Mesenchymal stem cell (in vitro differentiated cells and primary cell): ENCODE measurements at regions not wholly inside any gene's neighbourhood (a gene's known extent, or its start where the extent isn't known, plus 50 kb on each side); places are given as distances from the start of the nearest gene placed in this dataset.
A peak's percentile ranks its signal among the peaks of the same experiment; 100 is the strongest.

ENCODE experiments used
- DNase-seq: peaks from one replicate; pipeline ENCODE4 v3.0.0-alpha.2; 2013
- H2AFZ ChIP-seq: one replicate; pipeline ENCODE4 v1.6.1; 2013; ENCODE audit warnings: low read depth, mild to moderate bottlenecking, control low read depth, inconsistent platforms, low read length, moderate library complexity
- H2AK5ac ChIP-seq: 2 replicates; pipeline ENCODE4 v1.6.1; 2013; ENCODE audit warnings: low read length, moderate library complexity, mild to moderate bottlenecking, inconsistent platforms; ENCODE audit not compliant: severe bottlenecking
- H2BK120ac ChIP-seq: one replicate; pipeline ENCODE4 v1.6.1; 2013; ENCODE audit warnings: low read depth, mild to moderate bottlenecking, inconsistent platforms, low read length, moderate library complexity
- H2BK12ac ChIP-seq, 2 experiments: one replicate each; pipeline ENCODE4 v1.6.1; 2013; ENCODE audit warnings: inconsistent platforms in 2 of 2, low read length in 2 of 2, mild to moderate bottlenecking in 2 of 2, moderate library complexity in 2 of 2, control low read depth in 1 of 2
- H2BK15ac ChIP-seq: one replicate; pipeline ENCODE4 v1.6.1; 2013; ENCODE audit warnings: mild to moderate bottlenecking, low read depth, inconsistent platforms; ENCODE audit not compliant: poor library complexity, severe bottlenecking
- H2BK5ac ChIP-seq: 2 replicates; pipeline ENCODE4 v1.6.1; 2013; ENCODE audit warnings: low read depth, mild to moderate bottlenecking, low read length, control low read depth, inconsistent platforms; ENCODE audit not compliant: poor library complexity, severe bottlenecking
- H3K14ac ChIP-seq, 2 experiments: one replicate each; pipeline ENCODE4 v1.6.1; 2013; ENCODE audit warnings: inconsistent platforms in 2 of 2, low read length in 2 of 2, control low read depth in 1 of 2, mild to moderate bottlenecking in 1 of 2, moderate library complexity in 1 of 2
- H3K18ac ChIP-seq, 2 experiments: one replicate each; pipeline ENCODE4 v1.6.1; 2013; ENCODE audit warnings: inconsistent platforms in 2 of 2, low read length in 2 of 2, control low read depth in 1 of 2, low read depth in 1 of 2, mild to moderate bottlenecking in 1 of 2
- H3K23ac ChIP-seq, 2 experiments: one replicate each; pipeline ENCODE4 v1.6.1; 2013; ENCODE audit warnings: inconsistent platforms in 2 of 2, low read length in 2 of 2, mild to moderate bottlenecking in 2 of 2, moderate library complexity in 2 of 2, control low read depth in 1 of 2
- H3K27ac ChIP-seq: 2 replicates; pipeline ENCODE4 v1.5.1; 2013; ENCODE audit warnings: mild to moderate bottlenecking, moderate library complexity, low read length, control low read depth, inconsistent platforms; ENCODE audit not compliant: poor library complexity, severe bottlenecking
- H3K27me3 ChIP-seq, 2 experiments: 2 replicates each; pipeline versions ENCODE4 v1.6.1 to v1.7.0; 2013; ENCODE audit warnings: low read length in 2 of 2, mild to moderate bottlenecking in 2 of 2, moderate library complexity in 2 of 2, control low read depth in 1 of 2, inconsistent platforms in 1 of 2; ENCODE audit not compliant: control insufficient read depth in 1 of 2, insufficient read depth in 1 of 2
- H3K36me3 ChIP-seq, 2 experiments: 2 replicates each; pipeline versions ENCODE4 v1.6.1 to v1.7.0; 2013; ENCODE audit warnings: low read length in 2 of 2, control low read depth in 1 of 2, inconsistent platforms in 1 of 2, low read depth in 1 of 2, mild to moderate bottlenecking in 1 of 2; ENCODE audit not compliant: insufficient read depth in 2 of 2, control insufficient read depth in 1 of 2
- H3K4ac ChIP-seq, 2 experiments: one replicate each; pipeline ENCODE4 v1.6.1; 2013; ENCODE audit warnings: inconsistent platforms in 2 of 2, low read length in 2 of 2, mild to moderate bottlenecking in 2 of 2, moderate library complexity in 2 of 2, control low read depth in 1 of 2, low read depth in 1 of 2
- H3K4me1 ChIP-seq: 2 replicates; pipeline ENCODE4 v1.6.1; 2013; ENCODE audit warnings: low read depth, low read length, control low read depth; ENCODE audit not compliant: control insufficient read depth, insufficient read depth
- H3K4me2 ChIP-seq: 2 replicates; pipeline ENCODE4 v1.6.1; 2013; ENCODE audit warnings: low read length, mild to moderate bottlenecking, inconsistent platforms; ENCODE audit not compliant: poor library complexity, severe bottlenecking
- H3K4me3 ChIP-seq, 2 experiments: 2 replicates each; pipeline versions ENCODE4 v1.5.1 to v1.7.0; 2013; ENCODE audit warnings: low read length in 2 of 2, mild to moderate bottlenecking in 2 of 2, control low read depth in 1 of 2, low read depth in 1 of 2; ENCODE audit not compliant: insufficient read depth in 1 of 2
- H3K79me1 ChIP-seq: replicated peaks from 2 replicates; pipeline ENCODE4 v1.6.1; 2013; ENCODE audit warnings: mild to moderate bottlenecking, control low read depth, low read length, inconsistent platforms; ENCODE audit not compliant: poor library complexity, severe bottlenecking
- H3K9ac ChIP-seq: 2 replicates; pipeline ENCODE4 v1.7.0; 2013; ENCODE audit warnings: mild to moderate bottlenecking, low read length, moderate library complexity
- H3K9me3 ChIP-seq: 2 replicates; pipeline ENCODE4 v1.7.0; 2013; ENCODE audit warnings: mild to moderate bottlenecking, low read length; ENCODE audit not compliant: control insufficient read depth
- H4K8ac ChIP-seq: one replicate; pipeline ENCODE4 v1.6.1; 2013; ENCODE audit warnings: inconsistent platforms, mild to moderate bottlenecking, low read length, moderate library complexity
- H4K91ac ChIP-seq: one replicate; pipeline ENCODE4 v1.6.1; 2013; ENCODE audit warnings: mild to moderate bottlenecking, low read length, inconsistent platforms
- WGBS: methylation state at CpG from one replicate; pipeline ENCODE4 v1.1.7; 2013; ENCODE audit warnings: mixed read lengths; 5-methylcytosine and 5-hydroxymethylcytosine counted together

- Histone ChIP-seq H2BK12ac (no peak overlapping the region), H3K27ac (no peak overlapping the region), H3K79me1 (no peaks in the 10 kb centered on the region), H3K4me1 (peaks cover 36% of the 10 kb centered on the region), H4K8ac (no peak overlapping the region), H3K4ac (no peak overlapping the region), H4K91ac (no peak overlapping the region), H3K9ac (no peak overlapping the region), H2BK5ac (no peak overlapping the region), H3K4me3 (no peak overlapping the region), H3K36me3 (no peaks in the 10 kb centered on the region), H3K18ac (no peak overlapping the region), H2BK15ac (no peak overlapping the region), H3K14ac (no peak overlapping the region), H3K4me2 (no peak overlapping the region), H3K9me3 (no peaks in the 10 kb centered on the region), H3K27me3 (peaks cover 0 to 53% of the 10 kb centered on the region in 2 experiments), H2BK120ac (no peak overlapping the region), H3K23ac (no peak overlapping the region), H2AFZ (no peak overlapping the region), H2AK5ac (peak overlapping the region; percentile 28)
- DNase-seq: no peak
- 92% methylated on average over 8 of the region's 8 CpGs for WGBS
Measured at GRCh38 chr14:100643426-100643825, 56.2 kb upstream of the BEGAIN start.

GRCh38 chr14:100644383-100644782, 57.2 kb upstream of the BEGAIN start:
- H3K27me3 ChIP-seq: peaks cover 0 to 46% of the 10 kb centered on the region in 2 experiments
- no peak overlapping the region for H3K14ac ChIP-seq
- H3K4ac ChIP-seq: no peak overlapping the region
- no peak overlapping the region for H2BK15ac ChIP-seq
- H3K4me1 ChIP-seq: peaks cover 30% of the 10 kb centered on the region
- no peaks in the 10 kb centered on the region for H3K79me1 ChIP-seq
- no peak overlapping the region for H3K4me2 ChIP-seq
- H2BK12ac ChIP-seq: no peak overlapping the region
- H4K8ac ChIP-seq: no peak overlapping the region
- no peak overlapping the region for H3K4me3 ChIP-seq
- 89% methylated on average over 6 of the region's 6 CpGs for WGBS
- no peak overlapping the region for H3K18ac ChIP-seq
- no peak for DNase-seq
- H2BK120ac ChIP-seq: no peak overlapping the region
- no peak overlapping the region for H3K23ac ChIP-seq
- no peak overlapping the region for H3K27ac ChIP-seq
- H2AK5ac ChIP-seq: no peak overlapping the region
- H3K9ac ChIP-seq: no peak overlapping the region
- H4K91ac ChIP-seq: no peak overlapping the region
- no peaks in the 10 kb centered on the region for H3K36me3 ChIP-seq
- no peaks in the 10 kb centered on the region for H3K9me3 ChIP-seq
- H2AFZ ChIP-seq: no peak overlapping the region
- no peak overlapping the region for H2BK5ac ChIP-seq

GRCh38 chr14:100644784-100645183, 57.6 kb upstream of the BEGAIN start:
- WGBS: 83% methylated on average over 8 of the region's 8 CpGs
- H3K4ac ChIP-seq: no peak overlapping the region
- H4K8ac ChIP-seq: no peak overlapping the region
- no peak overlapping the region for H2BK15ac ChIP-seq
- H2AK5ac ChIP-seq: no peak overlapping the region
- H3K9me3 ChIP-seq: no peaks in the 10 kb centered on the region
- H3K27me3 ChIP-seq: peaks cover 0 to 43% of the 10 kb centered on the region in 2 experiments
- no peak overlapping the region for H2AFZ ChIP-seq
- H4K91ac ChIP-seq: no peak overlapping the region
- no peak overlapping the region for H3K23ac ChIP-seq
- no peak overlapping the region for H3K14ac ChIP-seq
- no peak overlapping the region for H2BK12ac ChIP-seq
- H3K18ac ChIP-seq: no peak overlapping the region
- no peak overlapping the region for H3K9ac ChIP-seq
- H3K4me3 ChIP-seq: no peak overlapping the region
- peaks cover 30% of the 10 kb centered on the region for H3K4me1 ChIP-seq
- no peak overlapping the region for H3K4me2 ChIP-seq
- H3K79me1 ChIP-seq: no peaks in the 10 kb centered on the region
- H3K36me3 ChIP-seq: no peaks in the 10 kb centered on the region
- no peak overlapping the region for H3K27ac ChIP-seq
- no peak for DNase-seq
- H2BK5ac ChIP-seq: no peak overlapping the region
- H2BK120ac ChIP-seq: no peak overlapping the region

- Histone ChIP-seq H3K14ac (peak overlapping the region in 1 of 2 experiments; percentile 44), H3K9ac (peak overlapping the region; percentile 31), H3K27me3 (peaks cover 0 to 38% of the 10 kb centered on the region in 2 experiments), H3K9me3 (no peaks in the 10 kb centered on the region), H4K91ac (peak overlapping the region; percentile 16), H3K4me3 (peak overlapping the region in 1 of 2 experiments; percentile 15), H2AK5ac (peak overlapping the region; percentile 18), H3K18ac (peak overlapping the region in 1 of 2 experiments; percentile 77), H2AFZ (peak overlapping the region; percentile 81), H3K36me3 (no peaks in the 10 kb centered on the region), H2BK15ac (no peak overlapping the region), H3K79me1 (no peaks in the 10 kb centered on the region), H2BK12ac (peak overlapping the region in 1 of 2 experiments; percentile 85), H4K8ac (peak overlapping the region; percentile 52), H3K4me2 (peak overlapping the region; percentile 4), H3K4ac (no peak overlapping the region), H3K4me1 (peaks cover 24% of the 10 kb centered on the region), H3K27ac (peak overlapping the region; percentile 37), H2BK5ac (peak overlapping the region; percentile 47), H2BK120ac (no peak overlapping the region), H3K23ac (peak overlapping the region in 1 of 2 experiments; percentile 89)
- 39% methylated on average over 12 of the region's 12 CpGs for WGBS
- peak; percentile 76 for DNase-seq
Measured at GRCh38 chr14:100645196-100645981, 58.2 kb upstream of the BEGAIN start.
